ENCODE measurements at regions not wholly inside any gene's neighbourhood (a gene's known extent, or its start where the extent isn't known, plus 50 kb on each side); places are given as distances from the start of the nearest gene placed in this dataset.

DNA sequence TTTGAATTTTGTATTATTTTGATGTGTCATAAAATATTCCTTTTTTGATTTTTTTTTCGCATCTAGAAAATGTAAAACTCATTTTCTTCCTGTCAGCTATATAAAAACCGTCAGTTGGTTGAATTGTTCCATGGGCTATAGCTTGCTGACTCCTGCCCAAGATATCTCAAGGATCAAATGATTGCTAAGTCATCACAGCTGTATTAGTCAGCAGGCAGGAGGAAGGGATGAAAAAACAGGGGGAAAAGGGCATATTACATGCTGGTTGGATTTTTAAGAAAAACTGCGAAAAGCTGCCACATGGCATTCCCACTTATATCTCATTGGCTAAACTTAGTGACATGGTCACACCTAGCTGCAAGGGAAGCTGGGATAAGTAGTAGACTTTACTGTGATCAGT, 569.9 kb downstream of the BCKDHB start:
- CTCF ChIA-PET (ENCODE audit: partially characterized antibody): interaction anchor here (0.7 kb wide), 1 partner anchor 153 kb away, joined by 3 read pairs; no protein-coding TSS in a partner anchor
- no peak overlapping the region for H2AFZ ChIP-seq (ENCODE audit: low read length)
- no peak overlapping the region for H2BK15ac ChIP-seq (ENCODE audit: low read length)
- 86% methylated on average over 3 of the region's 3 CpGs; no CpG with 5 or more reads in 1 of the 2 experiments for WGBS, 2 experiments (ENCODE audit: extremely low coverage in 1 of 2, insufficient coverage in 1 of 2, insufficient read length in 1 of 2, insufficient replicate concordance in 2 of 2, low coverage in 1 of 2, low lambda C conversion rate in 2 of 2, missing lambda C conversion rate in 1 of 2)
- no peak overlapping the region for H3K56ac ChIP-seq (replicated peaks; ENCODE audit: insufficient read length, low read depth, low read length)
- H3K4me2 ChIP-seq (ENCODE audit: insufficient read depth in 1 of 2, low read depth in 2 of 2, low read length in 2 of 2): no peak overlapping the region
- H3K14ac ChIP-seq (ENCODE audit: insufficient read length): no peak overlapping the region
- H2BK5ac ChIP-seq (ENCODE audit: low read depth, low read length): no peak overlapping the region
- no peak overlapping the region for H4K91ac ChIP-seq (replicated peaks; ENCODE audit: insufficient read length, low read length)
- no peak for FAIRE-seq
- H4K5ac ChIP-seq (ENCODE audit: insufficient read length, low read depth, low read length): no peak overlapping the region
- H4K20me1 ChIP-seq (replicated peaks in 1 of 2; ENCODE audit: control insufficient read depth in 1 of 2, insufficient read depth in 2 of 2, low read length in 2 of 2): no peaks in the 10 kb centered on the region
- H2BK20ac ChIP-seq (ENCODE audit: low read length): no peak overlapping the region
- H3K27me3 ChIP-seq (replicated peaks in 1 of 4; ENCODE audit: control insufficient read depth in 3 of 4, extremely low read depth in 1 of 4, insufficient read depth in 3 of 4, low read length in 3 of 4): no peaks in the 10 kb centered on the region
- no peak overlapping the region for H3K4ac ChIP-seq (replicated peaks; ENCODE audit: insufficient read length, low read depth, low read length)
- no peak for DNase-seq (ENCODE audit: low read depth in 1 of 2, low spot score in 2 of 2)
- no peaks in the 10 kb centered on the region for H3K23me2 ChIP-seq (ENCODE audit: low read depth, low read length)
- no peaks in the 10 kb centered on the region for H3K79me2 ChIP-seq (ENCODE audit: control insufficient read depth in 1 of 2, insufficient read depth in 2 of 2, low read length in 2 of 2)
- no peak overlapping the region for H3K23ac ChIP-seq (ENCODE audit: insufficient read length)
- H3K9me3 ChIP-seq (ENCODE audit: insufficient read depth in 2 of 2, low read depth in 1 of 2, low read length in 1 of 2): peaks cover 3 to 5% of the 10 kb centered on the region in 2 experiments; a peak in 2 of 4 replicates
- H3K9ac ChIP-seq (replicated peaks in 1 of 4; ENCODE audit: extremely low read depth in 1 of 4, low read depth in 3 of 4, low read length in 3 of 4): no peak overlapping the region
- H3K18ac ChIP-seq (ENCODE audit: extremely low read depth, low read length): no peak overlapping the region
- no peak overlapping the region for H3K4me3 ChIP-seq (ENCODE audit: extremely low read depth in 1 of 4, insufficient read depth in 2 of 4, low read depth in 3 of 4, low read length in 4 of 4)
- POLR2A ChIA-PET (ENCODE audit: partially characterized antibody): no interaction called here
- no peak overlapping the region for H4K8ac ChIP-seq (ENCODE audit: extremely low read depth, insufficient read depth, low read length)
- H3K36me3 ChIP-seq (ENCODE audit: control insufficient read depth in 2 of 4, insufficient read depth in 4 of 4, low read length in 3 of 4): no peaks in the 10 kb centered on the region
- no peak overlapping the region for H2BK12ac ChIP-seq (ENCODE audit: low read depth, low read length)
- H3K27ac ChIP-seq (ENCODE audit: low read depth, low read length): no peak overlapping the region
- no peak overlapping the region for H2AK5ac ChIP-seq (ENCODE audit: low read depth, low read length)
- no peaks in the 10 kb centered on the region for H3K79me1 ChIP-seq (ENCODE audit: low read depth, low read length)
- H3K4me1 ChIP-seq (replicated peaks in 1 of 4; ENCODE audit: control insufficient read depth in 3 of 4, insufficient read depth in 4 of 4, low read length in 3 of 4): no peaks in the 10 kb centered on the region
- H2BK120ac ChIP-seq (replicated peaks; ENCODE audit: low read depth, low read length): no peak overlapping the region
- TF ChIP-seq JUND (IDR thresholded peaks at IDR 0.05; ENCODE audit: low read length): no peak
- no peak for TF ChIP-seq BACH1 (IDR thresholded peaks at IDR 0.05; ENCODE audit: low read length)
- TF ChIP-seq MAFK (IDR thresholded peaks at IDR 0.05; ENCODE audit: low read depth, low read length): no peak
- TF ChIP-seq FOSL1 (IDR thresholded peaks at IDR 0.05; ENCODE audit: insufficient read depth, low read depth, low read length): no peak
- no peak for TF ChIP-seq TBP (IDR thresholded peaks at IDR 0.05; ENCODE audit: low read depth, low read length)
- no peak for TF ChIP-seq CBX8 (IDR thresholded peaks at IDR 0.05; ENCODE audit: borderline replicate concordance, low read depth, low read length)
- TF ChIP-seq, protein P1, sequence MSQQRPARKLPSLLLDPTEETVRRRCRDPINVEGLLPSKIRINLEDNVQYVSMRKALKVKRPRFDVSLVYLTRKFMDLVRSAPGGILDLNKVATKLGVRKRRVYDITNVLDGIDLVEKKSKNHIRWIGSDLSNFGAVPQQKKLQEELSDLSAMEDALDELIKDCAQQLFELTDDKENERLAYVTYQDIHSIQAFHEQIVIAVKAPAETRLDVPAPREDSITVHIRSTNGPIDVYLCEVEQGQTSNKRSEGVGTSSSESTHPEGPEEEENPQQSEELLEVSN (IDR thresholded peaks at IDR 0.05): no peak
- TF ChIP-seq, protein P2, sequence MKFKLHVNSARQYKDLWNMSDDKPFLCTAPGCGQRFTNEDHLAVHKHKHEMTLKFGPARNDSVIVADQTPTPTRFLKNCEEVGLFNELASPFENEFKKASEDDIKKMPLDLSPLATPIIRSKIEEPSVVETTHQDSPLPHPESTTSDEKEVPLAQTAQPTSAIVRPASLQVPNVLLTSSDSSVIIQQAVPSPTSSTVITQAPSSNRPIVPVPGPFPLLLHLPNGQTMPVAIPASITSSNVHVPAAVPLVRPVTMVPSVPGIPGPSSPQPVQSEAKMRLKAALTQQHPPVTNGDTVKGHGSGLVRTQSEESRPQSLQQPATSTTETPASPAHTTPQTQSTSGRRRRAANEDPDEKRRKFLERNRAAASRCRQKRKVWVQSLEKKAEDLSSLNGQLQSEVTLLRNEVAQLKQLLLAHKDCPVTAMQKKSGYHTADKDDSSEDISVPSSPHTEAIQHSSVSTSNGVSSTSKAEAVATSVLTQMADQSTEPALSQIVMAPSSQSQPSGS (IDR thresholded peaks at IDR 0.05; ENCODE audit: low read length): no peak
- TF ChIP-seq, protein P3, sequence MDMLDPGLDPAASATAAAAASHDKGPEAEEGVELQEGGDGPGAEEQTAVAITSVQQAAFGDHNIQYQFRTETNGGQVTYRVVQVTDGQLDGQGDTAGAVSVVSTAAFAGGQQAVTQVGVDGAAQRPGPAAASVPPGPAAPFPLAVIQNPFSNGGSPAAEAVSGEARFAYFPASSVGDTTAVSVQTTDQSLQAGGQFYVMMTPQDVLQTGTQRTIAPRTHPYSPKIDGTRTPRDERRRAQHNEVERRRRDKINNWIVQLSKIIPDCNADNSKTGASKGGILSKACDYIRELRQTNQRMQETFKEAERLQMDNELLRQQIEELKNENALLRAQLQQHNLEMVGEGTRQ (IDR thresholded peaks at IDR 0.05; ENCODE audit: low read length): no peak
- no peak for TF ChIP-seq RBBP5 (IDR thresholded peaks at IDR 0.05; ENCODE audit: borderline replicate concordance, low read depth, low read length)
- TF ChIP-seq TAF1 (IDR thresholded peaks at IDR 0.05; ENCODE audit: low read depth, low read length): no peak
- TF ChIP-seq RFX5 (IDR thresholded peaks at IDR 0.05; ENCODE audit: borderline replicate concordance, low read depth, low read length): no peak

All from H1 (cell line).